SH-SY5Y (cell line): ENCODE measurements at regions not wholly inside any gene's neighbourhood (a gene's known extent, or its start where the extent isn't known, plus 50 kb on each side); places are given as distances from the start of the nearest gene placed in this dataset.

Experiments
- GATA2 ChIP-seq: IDR thresholded peaks from 2 replicates; pipeline ENCODE4 v1.6.1; 2011; ENCODE audit warnings: mild to moderate bottlenecking, low read depth, low read length
- GATA3 ChIP-seq: IDR thresholded peaks from 2 replicates; pipeline ENCODE4 v1.6.1; 2011; ENCODE audit warnings: low read depth, mild to moderate bottlenecking, low read length, moderate library complexity

GRCh38 chr4:111943796-111944203, 201.5 kb upstream of the FAM241A start:
- no peak for TF ChIP-seq GATA2
- no peak for TF ChIP-seq GATA3

- TF ChIP-seq GATA2, result no peak
- no peak for TF ChIP-seq GATA3
These were observed 200.2 kb upstream of the FAM241A start for GRCh38 chr4:111945014-111945413.

- TF ChIP-seq GATA2 (no peak), GATA3 (no peak)
These were observed 198.5 kb upstream of the FAM241A start for GRCh38 chr4:111946800-111947199.

- no peak for TF ChIP-seq GATA3
- no peak for TF ChIP-seq GATA2
These were observed 192.6 kb upstream of the FAM241A start for GRCh38 chr4:111952688-111953087.

GRCh38 chr4:111954550-111954949, 190.7 kb upstream of the FAM241A start:
- TF ChIP-seq GATA2, result no peak
- no peak for TF ChIP-seq GATA3

- TF ChIP-seq GATA3 (no peak), GATA2 (no peak)
These were observed 190.3 kb upstream of the FAM241A start for GRCh38 chr4:111955001-111955400.

GRCh38 chr4:111957116-111957515, 188.1 kb upstream of the FAM241A start:
- TF ChIP-seq GATA3 (no peak), GATA2 (no peak)

GRCh38 chr4:111957997-111958396, 187.3 kb upstream of the FAM241A start:
- TF ChIP-seq GATA3, result no peak
- no peak for TF ChIP-seq GATA2

GRCh38 chr4:111959222-111959621, 186.0 kb upstream of the FAM241A start:
- no peak for TF ChIP-seq GATA3
- no peak for TF ChIP-seq GATA2

GRCh38 chr4:111960241-111960667, 185.0 kb upstream of the FAM241A start:
- no peak for TF ChIP-seq GATA2
- TF ChIP-seq GATA3, result no peak

GRCh38 chr4:111961809-111962208, 183.4 kb upstream of the FAM241A start:
- no peak for TF ChIP-seq GATA2
- no peak for TF ChIP-seq GATA3

- no peak for TF ChIP-seq GATA2
- TF ChIP-seq GATA3, result no peak
These were observed 182.0 kb upstream of the FAM241A start for GRCh38 chr4:111963158-111963700.

GRCh38 chr4:111977419-111977965, 167.8 kb upstream of the FAM241A start:
- TF ChIP-seq GATA2 (no peak), GATA3 (no peak)

GRCh38 chr4:111979921-111980320, 165.3 kb upstream of the FAM241A start:
- TF ChIP-seq GATA2 (no peak), GATA3 (no peak)

GRCh38 chr4:111982089-111982488, 163.2 kb upstream of the FAM241A start:
- no peak for TF ChIP-seq GATA3

GRCh38 chr4:111984169-111984819, 161.0 kb upstream of the FAM241A start:
- no peak for TF ChIP-seq GATA2
